Osteoblast (primary cell): ENCODE measurements at regions not wholly inside any gene's neighbourhood (a gene's known extent, or its start where the extent isn't known, plus 50 kb on each side); places are given as distances from the start of the nearest gene placed in this dataset.

Source experiments
- DNase-seq: peaks from one replicate; pipeline ENCODE4 v3.0.0; 2011; ENCODE audit warnings: low spot score, mixed read lengths; ENCODE audit not compliant: insufficient read length; ENCODE audit errors: missing footprints
- H2AFZ ChIP-seq: 2 replicates; pipeline ENCODE4 v1.6.0; 2011; ENCODE audit warnings: mild to moderate bottlenecking, low read length
- H3K27ac ChIP-seq: 2 replicates; pipeline ENCODE4 v1.5.1; 2011; ENCODE audit warnings: mild to moderate bottlenecking, low read depth, low read length, moderate library complexity
- H3K27me3 ChIP-seq: 2 replicates; pipeline ENCODE4 v1.6.0; 2012; ENCODE audit warnings: mild to moderate bottlenecking, control low read depth, inconsistent platforms, low read length, moderate library complexity; ENCODE audit not compliant: insufficient read depth
- H3K36me3 ChIP-seq: 2 replicates; pipeline ENCODE4 v1.5.1; 2011; ENCODE audit warnings: mild to moderate bottlenecking, low read length, control low read depth, moderate library complexity; ENCODE audit not compliant: insufficient read depth
- H3K4me1 ChIP-seq: 2 replicates; pipeline ENCODE4 v1.5.1; 2011; ENCODE audit warnings: mild to moderate bottlenecking, low read length, control low read depth, moderate library complexity; ENCODE audit not compliant: insufficient read depth
- H3K4me2 ChIP-seq: 2 replicates; pipeline ENCODE4 v1.6.0; 2011; ENCODE audit warnings: mild to moderate bottlenecking, low read length; ENCODE audit not compliant: insufficient read depth
- H3K4me3 ChIP-seq: fragments of 200-600 bp; sonication (generic); 3 replicates; pipeline ENCODE4 v1.5.1; 2012; ENCODE audit warnings: mild to moderate bottlenecking, low read length, inconsistent platforms; ENCODE audit not compliant: insufficient read depth
- H3K79me2 ChIP-seq: 2 replicates; pipeline ENCODE4 v1.6.0; 2012; ENCODE audit warnings: mild to moderate bottlenecking, low read length, control low read depth, inconsistent platforms; ENCODE audit not compliant: insufficient read depth
- H3K9me3 ChIP-seq: 2 replicates; pipeline ENCODE4 v1.5.1; 2011; ENCODE audit warnings: low read depth, low read length, control low read depth
- H4K20me1 ChIP-seq: 2 replicates; pipeline ENCODE4 v1.6.0; 2012; ENCODE audit warnings: mild to moderate bottlenecking, low read length, control low read depth; ENCODE audit not compliant: insufficient read depth
- CTCF ChIP-seq: IDR thresholded peaks from 2 replicates; pipeline ENCODE4 v1.5.1; 2011; ENCODE audit warnings: mild to moderate bottlenecking, low read depth, low read length, moderate library complexity; ENCODE audit errors: extremely low read depth

GRCh38 chr2:153543635-153544071 is 65.1 kb upstream of the RPRM start:
- Histone ChIP-seq H3K27ac (no peak overlapping the region), H3K9me3 (no peaks in the 10 kb centered on the region), H3K4me3 (no peak overlapping the region), H4K20me1 (no peaks in the 10 kb centered on the region), H3K4me2 (no peak overlapping the region), H2AFZ (no peak overlapping the region), H3K36me3 (no peaks in the 10 kb centered on the region), H3K79me2 (no peaks in the 10 kb centered on the region), H3K27me3 (no peaks in the 10 kb centered on the region), H3K4me1 (no peaks in the 10 kb centered on the region)
- TF ChIP-seq CTCF: no peak
- no peak for DNase-seq

- no peaks in the 10 kb centered on the region for H3K4me1 ChIP-seq
- H3K4me2 ChIP-seq: no peak overlapping the region
- no peak for TF ChIP-seq CTCF
Measured at GRCh38 chr2:153546358-153546757, 67.8 kb upstream of the RPRM start.

GRCh38 chr2:153548536-153548935 is 70.0 kb upstream of the RPRM start:
- H3K4me1 ChIP-seq: no peaks in the 10 kb centered on the region
- H3K79me2 ChIP-seq: no peaks in the 10 kb centered on the region
- H3K27me3 ChIP-seq: no peaks in the 10 kb centered on the region

More at GRCh38 chr2:153546358-153546757, 67.8 kb upstream of the RPRM start:
- Histone ChIP-seq H3K9me3 (no peaks in the 10 kb centered on the region), H3K36me3 (no peaks in the 10 kb centered on the region), H4K20me1 (no peaks in the 10 kb centered on the region), H3K27ac (no peak overlapping the region), H3K4me3 (no peak overlapping the region), H2AFZ (no peak overlapping the region), H3K27me3 (no peaks in the 10 kb centered on the region), H3K79me2 (no peaks in the 10 kb centered on the region)
- no peak for DNase-seq

GRCh38 chr2:153551698-153552097 is 73.1 kb upstream of the RPRM start:
- no peak for DNase-seq

More at GRCh38 chr2:153548536-153548935, 70.0 kb upstream of the RPRM start:
- no peak for TF ChIP-seq CTCF
- no peak for DNase-seq
- Histone ChIP-seq H2AFZ (no peak overlapping the region), H3K4me3 (no peak overlapping the region), H3K27ac (no peak overlapping the region), H3K9me3 (no peaks in the 10 kb centered on the region), H4K20me1 (no peaks in the 10 kb centered on the region), H3K36me3 (no peaks in the 10 kb centered on the region), H3K4me2 (no peak overlapping the region)

More at GRCh38 chr2:153551698-153552097, 73.1 kb upstream of the RPRM start:
- no peaks in the 10 kb centered on the region for H3K27me3 ChIP-seq
- no peaks in the 10 kb centered on the region for H3K4me1 ChIP-seq
- H3K4me2 ChIP-seq: no peak overlapping the region
- H3K4me3 ChIP-seq: no peak overlapping the region
- no peak overlapping the region for H3K27ac ChIP-seq
- H4K20me1 ChIP-seq: no peaks in the 10 kb centered on the region
- H3K79me2 ChIP-seq: no peaks in the 10 kb centered on the region
- H3K9me3 ChIP-seq: no peaks in the 10 kb centered on the region
- TF ChIP-seq CTCF: no peak
- H2AFZ ChIP-seq: no peak overlapping the region
- no peaks in the 10 kb centered on the region for H3K36me3 ChIP-seq
